ENCODE measurements at regions not wholly inside any gene's neighbourhood (a gene's known extent, or its start where the extent isn't known, plus 50 kb on each side); places are given as distances from the start of the nearest gene placed in this dataset.

DNA sequence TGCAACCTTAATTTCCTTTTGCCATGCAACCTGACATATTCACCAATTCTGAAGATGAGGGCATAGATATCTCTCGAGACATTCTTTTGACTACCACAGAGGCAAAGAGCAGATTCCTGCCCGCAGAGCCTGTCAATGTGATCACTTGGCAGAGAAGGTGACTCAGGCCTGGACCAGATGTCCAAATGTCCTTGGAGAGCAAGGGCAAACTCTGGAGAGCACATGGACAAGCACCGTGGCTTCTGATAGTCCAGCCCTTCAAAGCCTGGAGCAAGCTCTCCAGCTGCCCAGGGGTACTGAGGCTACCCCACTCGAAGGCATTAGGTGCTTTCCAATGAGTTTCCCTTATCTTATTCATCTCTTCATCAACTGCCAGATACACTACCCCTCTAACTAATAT is 50.4 kb upstream of the ALDH1B1 start:
- TF ChIP-seq CREB1 (CRISPR knock-in tag; IDR thresholded peaks at IDR 0.05) (no peak), TP53 (CRISPR knock-in tag; IDR thresholded peaks at IDR 0.05) (no peak), FOXK1 (CRISPR knock-in tag; IDR thresholded peaks at IDR 0.05) (no peak)
- TF ChIP-seq, protein P1, sequence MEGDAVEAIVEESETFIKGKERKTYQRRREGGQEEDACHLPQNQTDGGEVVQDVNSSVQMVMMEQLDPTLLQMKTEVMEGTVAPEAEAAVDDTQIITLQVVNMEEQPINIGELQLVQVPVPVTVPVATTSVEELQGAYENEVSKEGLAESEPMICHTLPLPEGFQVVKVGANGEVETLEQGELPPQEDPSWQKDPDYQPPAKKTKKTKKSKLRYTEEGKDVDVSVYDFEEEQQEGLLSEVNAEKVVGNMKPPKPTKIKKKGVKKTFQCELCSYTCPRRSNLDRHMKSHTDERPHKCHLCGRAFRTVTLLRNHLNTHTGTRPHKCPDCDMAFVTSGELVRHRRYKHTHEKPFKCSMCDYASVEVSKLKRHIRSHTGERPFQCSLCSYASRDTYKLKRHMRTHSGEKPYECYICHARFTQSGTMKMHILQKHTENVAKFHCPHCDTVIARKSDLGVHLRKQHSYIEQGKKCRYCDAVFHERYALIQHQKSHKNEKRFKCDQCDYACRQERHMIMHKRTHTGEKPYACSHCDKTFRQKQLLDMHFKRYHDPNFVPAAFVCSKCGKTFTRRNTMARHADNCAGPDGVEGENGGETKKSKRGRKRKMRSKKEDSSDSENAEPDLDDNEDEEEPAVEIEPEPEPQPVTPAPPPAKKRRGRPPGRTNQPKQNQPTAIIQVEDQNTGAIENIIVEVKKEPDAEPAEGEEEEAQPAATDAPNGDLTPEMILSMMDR (IDR thresholded peaks at IDR 0.05), result no peak
- TF ChIP-seq, protein P2, sequence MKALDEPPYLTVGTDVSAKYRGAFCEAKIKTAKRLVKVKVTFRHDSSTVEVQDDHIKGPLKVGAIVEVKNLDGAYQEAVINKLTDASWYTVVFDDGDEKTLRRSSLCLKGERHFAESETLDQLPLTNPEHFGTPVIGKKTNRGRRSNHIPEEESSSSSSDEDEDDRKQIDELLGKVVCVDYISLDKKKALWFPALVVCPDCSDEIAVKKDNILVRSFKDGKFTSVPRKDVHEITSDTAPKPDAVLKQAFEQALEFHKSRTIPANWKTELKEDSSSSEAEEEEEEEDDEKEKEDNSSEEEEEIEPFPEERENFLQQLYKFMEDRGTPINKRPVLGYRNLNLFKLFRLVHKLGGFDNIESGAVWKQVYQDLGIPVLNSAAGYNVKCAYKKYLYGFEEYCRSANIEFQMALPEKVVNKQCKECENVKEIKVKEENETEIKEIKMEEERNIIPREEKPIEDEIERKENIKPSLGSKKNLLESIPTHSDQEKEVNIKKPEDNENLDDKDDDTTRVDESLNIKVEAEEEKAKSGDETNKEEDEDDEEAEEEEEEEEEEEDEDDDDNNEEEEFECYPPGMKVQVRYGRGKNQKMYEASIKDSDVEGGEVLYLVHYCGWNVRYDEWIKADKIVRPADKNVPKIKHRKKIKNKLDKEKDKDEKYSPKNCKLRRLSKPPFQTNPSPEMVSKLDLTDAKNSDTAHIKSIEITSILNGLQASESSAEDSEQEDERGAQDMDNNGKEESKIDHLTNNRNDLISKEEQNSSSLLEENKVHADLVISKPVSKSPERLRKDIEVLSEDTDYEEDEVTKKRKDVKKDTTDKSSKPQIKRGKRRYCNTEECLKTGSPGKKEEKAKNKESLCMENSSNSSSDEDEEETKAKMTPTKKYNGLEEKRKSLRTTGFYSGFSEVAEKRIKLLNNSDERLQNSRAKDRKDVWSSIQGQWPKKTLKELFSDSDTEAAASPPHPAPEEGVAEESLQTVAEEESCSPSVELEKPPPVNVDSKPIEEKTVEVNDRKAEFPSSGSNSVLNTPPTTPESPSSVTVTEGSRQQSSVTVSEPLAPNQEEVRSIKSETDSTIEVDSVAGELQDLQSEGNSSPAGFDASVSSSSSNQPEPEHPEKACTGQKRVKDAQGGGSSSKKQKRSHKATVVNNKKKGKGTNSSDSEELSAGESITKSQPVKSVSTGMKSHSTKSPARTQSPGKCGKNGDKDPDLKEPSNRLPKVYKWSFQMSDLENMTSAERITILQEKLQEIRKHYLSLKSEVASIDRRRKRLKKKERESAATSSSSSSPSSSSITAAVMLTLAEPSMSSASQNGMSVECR (CRISPR knock-in tag; IDR thresholded peaks at IDR 0.05; ENCODE audit: borderline replicate concordance), result no peak
- TF ChIP-seq, protein P3, sequence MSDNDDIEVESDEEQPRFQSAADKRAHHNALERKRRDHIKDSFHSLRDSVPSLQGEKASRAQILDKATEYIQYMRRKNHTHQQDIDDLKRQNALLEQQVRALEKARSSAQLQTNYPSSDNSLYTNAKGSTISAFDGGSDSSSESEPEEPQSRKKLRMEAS (CRISPR knock-in tag; IDR thresholded peaks at IDR 0.05), result no peak
- TF ChIP-seq, protein P4, sequence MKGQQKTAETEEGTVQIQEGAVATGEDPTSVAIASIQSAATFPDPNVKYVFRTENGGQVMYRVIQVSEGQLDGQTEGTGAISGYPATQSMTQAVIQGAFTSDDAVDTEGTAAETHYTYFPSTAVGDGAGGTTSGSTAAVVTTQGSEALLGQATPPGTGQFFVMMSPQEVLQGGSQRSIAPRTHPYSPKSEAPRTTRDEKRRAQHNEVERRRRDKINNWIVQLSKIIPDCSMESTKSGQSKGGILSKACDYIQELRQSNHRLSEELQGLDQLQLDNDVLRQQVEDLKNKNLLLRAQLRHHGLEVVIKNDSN (CRISPR knock-in tag; IDR thresholded peaks at IDR 0.05), result no peak

All from WTC11 (cell line).